ENCODE measurements at regions not wholly inside any gene's neighbourhood (a gene's known extent, or its start where the extent isn't known, plus 50 kb on each side); places are given as distances from the start of the nearest gene placed in this dataset.

DNA sequence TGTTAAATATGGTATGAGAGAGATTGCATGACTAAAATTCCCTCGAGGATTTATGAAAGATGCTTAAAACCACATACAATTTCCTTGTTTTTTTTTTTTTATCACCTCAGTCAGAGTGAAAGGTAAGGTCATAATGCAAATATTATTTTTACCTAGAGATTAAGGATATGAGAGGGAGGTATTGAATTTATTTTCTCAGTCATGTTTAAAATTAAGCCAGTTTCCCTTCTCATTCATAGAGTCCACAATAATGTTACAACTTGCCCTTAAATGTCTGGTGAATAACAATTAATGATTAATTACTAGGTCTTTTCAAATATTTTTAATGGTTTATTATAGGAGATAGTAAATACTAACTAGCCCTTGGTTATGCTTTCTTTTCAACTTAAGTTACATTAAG, 144.9 kb upstream of the HAPLN1 start:
- Histone ChIP-seq H3K9ac (replicated peaks; ENCODE audit: extremely low read depth, insufficient read depth, low read length) (no peak overlapping the region), H3K4me1 (ENCODE audit: control insufficient read depth, extremely low read depth, insufficient read depth, low read length) (no peaks in the 10 kb centered on the region), H3K27ac (ENCODE audit: insufficient read depth, low read depth, low read length) (no peak overlapping the region), H3K27me3 (ENCODE audit: control insufficient read depth in 2 of 2, insufficient read depth in 2 of 2, low read length in 2 of 2) (no peaks in the 10 kb centered on the region), H3K4me3 (replicated peaks in 1 of 3; ENCODE audit: insufficient read depth in 1 of 3, low read depth in 1 of 3, low read length in 3 of 3) (no peak overlapping the region), H3K4me2 (ENCODE audit: insufficient read depth, low read length) (no peak overlapping the region), H3K36me3 (ENCODE audit: control insufficient read depth in 2 of 2, extremely low read depth in 1 of 2, insufficient read depth in 2 of 2, low read length in 2 of 2) (no peaks in the 10 kb centered on the region), H3K9me1 (replicated peaks; ENCODE audit: control insufficient read depth, extremely low read depth, insufficient read depth, low read length) (no peaks in the 10 kb centered on the region), H3K79me2 (ENCODE audit: control insufficient read depth, insufficient read depth, low read length) (no peaks in the 10 kb centered on the region), H2AFZ (ENCODE audit: low read depth, low read length) (no peak overlapping the region), H4K20me1 (replicated peaks; ENCODE audit: control insufficient read depth, extremely low read depth, insufficient read depth, low read length) (no peaks in the 10 kb centered on the region), H3K9me3 (replicated peaks; ENCODE audit: control insufficient read depth, insufficient read depth, low read length) (no peaks in the 10 kb centered on the region)
- TF ChIP-seq EZH2 (IDR thresholded peaks at IDR 0.05; ENCODE audit: borderline replicate concordance, low read depth, low read length, severe bottlenecking), result no peak
- TF ChIP-seq, protein P1, sequence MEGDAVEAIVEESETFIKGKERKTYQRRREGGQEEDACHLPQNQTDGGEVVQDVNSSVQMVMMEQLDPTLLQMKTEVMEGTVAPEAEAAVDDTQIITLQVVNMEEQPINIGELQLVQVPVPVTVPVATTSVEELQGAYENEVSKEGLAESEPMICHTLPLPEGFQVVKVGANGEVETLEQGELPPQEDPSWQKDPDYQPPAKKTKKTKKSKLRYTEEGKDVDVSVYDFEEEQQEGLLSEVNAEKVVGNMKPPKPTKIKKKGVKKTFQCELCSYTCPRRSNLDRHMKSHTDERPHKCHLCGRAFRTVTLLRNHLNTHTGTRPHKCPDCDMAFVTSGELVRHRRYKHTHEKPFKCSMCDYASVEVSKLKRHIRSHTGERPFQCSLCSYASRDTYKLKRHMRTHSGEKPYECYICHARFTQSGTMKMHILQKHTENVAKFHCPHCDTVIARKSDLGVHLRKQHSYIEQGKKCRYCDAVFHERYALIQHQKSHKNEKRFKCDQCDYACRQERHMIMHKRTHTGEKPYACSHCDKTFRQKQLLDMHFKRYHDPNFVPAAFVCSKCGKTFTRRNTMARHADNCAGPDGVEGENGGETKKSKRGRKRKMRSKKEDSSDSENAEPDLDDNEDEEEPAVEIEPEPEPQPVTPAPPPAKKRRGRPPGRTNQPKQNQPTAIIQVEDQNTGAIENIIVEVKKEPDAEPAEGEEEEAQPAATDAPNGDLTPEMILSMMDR (IDR thresholded peaks at IDR 0.05; ENCODE audit: extremely low read depth in 1 of 2, insufficient read depth in 1 of 2, low read depth in 1 of 2, low read length in 2 of 2), result no peak
- TF ChIP-seq GATA2 (IDR thresholded peaks at IDR 0.05; ENCODE audit: insufficient read depth, insufficient read length, low read depth, low read length), result no peak
- no peak for TF ChIP-seq JUN (IDR thresholded peaks at IDR 0.05; ENCODE audit: borderline replicate concordance, insufficient read depth, insufficient read length, low read depth)
- ChIA-PET CTCF (no interaction called here), POLR2A (no interaction called here)
- no TSS peak for BruUV-seq (replicated peaks)
- dilution Hi-C loops (cut with MboI; ENCODE audit: extremely low pct_ligation_motif_present, low sequenced_read_pairs) (no loop called here), intact Hi-C loops (cut with micrococcal nuclease) (no loop called here)
- DNase-seq (ENCODE audit: low read depth, low spot score) (no peak), FAIRE-seq (no peak)

DNA sequence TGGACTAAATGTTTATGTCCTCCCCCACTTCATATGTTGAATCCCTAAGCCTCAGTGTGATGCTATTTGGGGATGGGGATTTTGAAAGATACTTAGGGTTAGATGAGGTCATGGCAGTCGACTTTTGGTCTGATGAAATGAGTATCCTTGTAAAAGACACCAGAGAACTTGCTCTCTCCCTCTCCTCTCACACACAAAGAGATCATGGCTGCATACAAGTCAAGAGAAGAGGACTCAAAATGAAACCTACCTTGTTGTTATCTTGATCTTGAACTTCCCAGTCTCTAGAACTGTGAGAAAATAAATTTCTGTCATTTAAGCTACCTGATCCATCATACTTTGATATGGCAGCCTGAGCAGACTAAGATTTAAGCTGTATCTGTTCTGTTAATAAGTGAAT, 144.0 kb upstream of the HAPLN1 start:
- H3K4me2 ChIP-seq (ENCODE audit: insufficient read depth, low read length), result no peak overlapping the region
- no peak overlapping the region for H2AFZ ChIP-seq (ENCODE audit: low read depth, low read length)
- no peak overlapping the region for H3K4me3 ChIP-seq (replicated peaks in 1 of 3; ENCODE audit: insufficient read depth in 1 of 3, low read depth in 1 of 3, low read length in 3 of 3)
- H3K4me1 ChIP-seq (ENCODE audit: control insufficient read depth, extremely low read depth, insufficient read depth, low read length), result no peaks in the 10 kb centered on the region
- CTCF ChIA-PET, result no interaction called here
- BruUV-seq (replicated peaks), result no TSS peak
- no peaks in the 10 kb centered on the region for H4K20me1 ChIP-seq (replicated peaks; ENCODE audit: control insufficient read depth, extremely low read depth, insufficient read depth, low read length)
- dilution Hi-C loops (cut with MboI; ENCODE audit: extremely low pct_ligation_motif_present, low sequenced_read_pairs) (no loop called here), intact Hi-C loops (cut with micrococcal nuclease) (no loop called here)
- H3K9ac ChIP-seq (replicated peaks; ENCODE audit: extremely low read depth, insufficient read depth, low read length), result no peak overlapping the region
- H3K79me2 ChIP-seq (ENCODE audit: control insufficient read depth, insufficient read depth, low read length), result no peaks in the 10 kb centered on the region
- no peaks in the 10 kb centered on the region for H3K27me3 ChIP-seq (ENCODE audit: control insufficient read depth in 2 of 2, insufficient read depth in 2 of 2, low read length in 2 of 2)
- POLR2A ChIA-PET, result no interaction called here
- DNase-seq (ENCODE audit: low read depth, low spot score), result no peak
- no peaks in the 10 kb centered on the region for H3K9me1 ChIP-seq (replicated peaks; ENCODE audit: control insufficient read depth, extremely low read depth, insufficient read depth, low read length)
- TF ChIP-seq FOS (IDR thresholded peaks at IDR 0.05; ENCODE audit: borderline replicate concordance, insufficient read depth, low read length) (no peak), POLR2AphosphoS5 (IDR thresholded peaks at IDR 0.05; ENCODE audit: insufficient read depth, low read depth, low read length) (no peak), JUN (IDR thresholded peaks at IDR 0.05; ENCODE audit: borderline replicate concordance, insufficient read depth, insufficient read length, low read depth) (no peak), GATA2 (IDR thresholded peaks at IDR 0.05; ENCODE audit: insufficient read depth, insufficient read length, low read depth, low read length) (no peak), MYC (IDR thresholded peaks at IDR 0.05; ENCODE audit: low read depth, low read length) (no peak), EZH2 (IDR thresholded peaks at IDR 0.05; ENCODE audit: borderline replicate concordance, low read depth, low read length, severe bottlenecking) (no peak)
- TF ChIP-seq, protein P2, sequence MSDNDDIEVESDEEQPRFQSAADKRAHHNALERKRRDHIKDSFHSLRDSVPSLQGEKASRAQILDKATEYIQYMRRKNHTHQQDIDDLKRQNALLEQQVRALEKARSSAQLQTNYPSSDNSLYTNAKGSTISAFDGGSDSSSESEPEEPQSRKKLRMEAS (IDR thresholded peaks at IDR 0.05; ENCODE audit: insufficient read depth, insufficient read length), result no peak
- no peak for FAIRE-seq
- no peaks in the 10 kb centered on the region for H3K36me3 ChIP-seq (ENCODE audit: control insufficient read depth in 2 of 2, extremely low read depth in 1 of 2, insufficient read depth in 2 of 2, low read length in 2 of 2)
- H3K9me3 ChIP-seq (replicated peaks; ENCODE audit: control insufficient read depth, insufficient read depth, low read length), result no peaks in the 10 kb centered on the region
- no peak overlapping the region for H3K27ac ChIP-seq (ENCODE audit: insufficient read depth, low read depth, low read length)
